ENCODE measurements at regions not wholly inside any gene's neighbourhood (a gene's known extent, or its start where the extent isn't known, plus 50 kb on each side); places are given as distances from the start of the nearest gene placed in this dataset.

DNA sequence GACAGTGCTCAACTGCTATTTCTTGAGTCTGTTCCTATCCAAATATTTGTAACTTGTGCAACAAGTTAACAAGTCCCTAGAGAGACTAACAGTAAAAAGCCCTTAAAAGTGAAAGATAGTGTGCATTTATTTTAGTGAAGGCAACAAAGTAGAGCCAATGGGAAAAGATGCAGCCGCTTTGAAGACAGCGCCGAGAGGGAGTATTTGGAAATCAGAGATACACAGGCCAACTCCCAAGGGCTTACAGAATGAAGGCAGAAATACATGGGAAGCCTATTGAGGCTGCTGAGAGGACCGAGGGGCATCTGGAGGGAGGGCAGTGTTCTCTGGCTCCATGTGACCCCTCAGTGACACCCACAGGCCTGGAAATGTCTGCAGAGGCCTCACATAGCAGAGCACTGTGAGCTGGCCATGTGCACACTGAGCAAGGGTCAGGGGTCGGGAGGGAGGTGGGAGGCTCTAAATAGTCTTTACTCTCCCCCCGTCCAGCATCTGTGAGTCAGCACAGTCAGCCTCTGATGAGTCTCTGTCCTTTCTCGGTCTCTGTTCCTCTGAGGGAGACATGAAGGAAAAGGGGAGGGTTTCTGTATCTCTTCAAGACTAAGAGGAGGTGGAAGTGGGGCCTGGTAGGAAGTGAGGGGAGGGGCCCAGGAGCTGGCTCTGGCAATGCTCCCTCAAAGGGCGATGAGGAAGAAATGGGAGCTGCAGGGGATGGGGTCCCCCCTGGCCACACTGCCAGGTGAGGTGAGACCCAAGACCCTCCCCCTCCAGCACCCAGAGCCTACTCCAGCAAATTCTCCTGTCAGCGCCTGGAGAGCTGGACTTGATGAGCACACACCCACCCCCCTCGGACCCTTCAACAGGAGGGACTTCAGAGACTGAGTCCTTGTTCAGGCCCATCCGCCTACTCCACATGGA lies 133.6 kb downstream of the SP3 start:
- DNase-seq = no peak

DNA sequence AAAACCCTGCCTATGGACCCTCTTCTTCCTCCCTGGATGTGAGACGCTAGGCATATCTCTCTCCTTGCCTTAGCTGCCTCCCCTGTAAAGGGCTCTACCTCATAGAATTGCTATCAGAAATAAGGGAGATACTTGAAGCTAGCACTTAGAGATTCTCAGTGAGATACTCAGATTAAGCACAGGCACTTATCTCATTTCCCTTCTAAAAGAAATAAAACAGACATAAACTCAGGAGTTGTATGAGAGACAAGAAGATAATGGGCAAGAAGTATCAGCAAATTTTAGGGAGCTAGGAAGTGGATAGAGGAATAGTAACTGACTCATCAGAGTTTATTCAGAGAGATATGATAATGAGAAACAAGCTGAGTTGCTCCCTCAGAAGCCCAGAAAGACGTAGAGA lies 131.0 kb downstream of the SP3 start:
- no peak for DNase-seq

- no peak for DNase-seq
Observed at GRCh38 chr2:173835726-173836125, 129.4 kb downstream of the SP3 start.

DNA sequence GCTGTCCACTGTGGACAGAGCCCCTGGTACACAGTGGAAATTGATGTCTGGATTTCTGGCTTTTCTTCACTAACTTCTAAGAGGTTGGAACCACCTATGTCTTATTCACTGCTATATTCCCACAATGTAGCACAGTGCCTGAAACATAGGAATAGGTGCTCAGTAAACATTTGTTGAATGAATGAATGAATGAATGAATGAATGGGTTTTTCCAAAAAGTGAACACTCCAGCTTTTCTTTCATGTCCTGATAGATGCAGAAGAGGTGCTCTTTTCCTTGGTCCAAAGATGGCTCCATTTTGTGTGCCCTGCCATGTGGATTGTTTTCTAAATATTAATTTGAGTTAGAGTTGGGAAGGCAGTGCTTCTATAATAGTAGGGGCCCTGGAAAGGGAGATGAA lies 124.1 kb downstream of the SP3 start:
- no peak for DNase-seq

GRCh38 chr2:173843526-173843925 lies 121.6 kb downstream of the SP3 start:
- no peak for DNase-seq

DNA sequence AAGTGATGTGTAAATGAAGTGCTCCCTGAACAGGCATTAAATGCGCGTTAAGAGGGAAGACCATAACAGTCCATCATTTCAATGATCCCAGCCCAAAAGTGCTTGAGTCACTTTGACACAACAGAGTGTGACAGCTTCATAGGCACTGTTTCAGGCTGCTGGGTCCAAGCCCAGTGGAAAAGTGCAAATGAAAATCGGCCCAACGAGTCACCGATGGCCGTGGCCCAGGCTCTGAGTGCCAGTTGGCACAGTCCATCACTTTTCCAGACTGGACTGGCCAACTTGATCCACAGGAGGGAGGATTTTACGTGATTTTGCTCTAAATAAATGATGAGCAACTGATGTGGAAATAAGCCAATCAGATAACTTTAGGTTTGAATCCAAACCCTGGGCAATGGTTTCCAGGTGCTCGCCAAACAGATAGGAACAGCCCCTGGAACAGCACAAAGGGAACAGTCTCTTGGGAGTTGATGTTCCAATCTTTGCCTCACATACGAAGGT lies 114.0 kb downstream of the SP3 start:
- no peak for DNase-seq

DNA sequence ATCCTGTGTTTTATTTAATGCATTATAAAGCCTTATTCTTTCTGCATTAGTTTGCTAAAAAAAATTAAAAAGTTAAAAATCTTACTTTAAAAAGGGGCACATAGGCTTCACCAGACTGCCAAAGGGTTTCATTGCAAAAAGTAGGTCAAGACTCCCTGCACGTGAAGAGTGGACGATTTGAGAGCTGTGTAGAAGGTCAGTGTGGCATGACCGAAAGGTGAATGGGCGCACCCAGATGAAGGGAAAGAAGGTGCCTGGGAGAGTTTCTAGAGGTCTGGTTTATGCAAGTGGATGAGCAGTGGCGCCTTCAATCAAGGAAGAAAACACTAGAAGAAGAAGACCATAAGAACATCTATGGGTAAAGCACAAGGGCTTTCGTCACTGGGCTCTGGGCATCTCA lies 111.0 kb downstream of the SP3 start:
- DNase-seq = no peak

DNA sequence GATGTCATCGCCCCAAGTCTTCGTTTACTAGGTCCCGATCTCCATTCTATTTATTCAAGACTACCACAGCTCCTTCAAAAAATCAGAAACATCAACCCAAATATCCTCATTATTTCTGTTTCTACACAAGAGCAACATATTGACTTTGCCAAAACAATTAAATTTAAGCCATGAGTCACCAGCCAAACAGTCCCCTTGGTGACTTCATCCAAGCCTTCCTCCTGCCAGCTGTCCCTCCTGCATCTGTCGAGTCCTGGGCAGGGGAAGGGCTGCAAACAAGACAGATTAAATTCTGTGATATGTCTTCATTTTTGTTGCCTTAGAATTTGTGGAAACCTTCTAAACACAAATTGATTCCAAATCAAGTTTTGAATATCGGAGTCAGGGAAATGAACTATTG lies 110.3 kb downstream of the SP3 start:
- DNase-seq = no peak

GRCh38 chr2:173855661-173856060 lies 109.5 kb downstream of the SP3 start:
- DNase-seq = no peak
